CD4-positive, alpha-beta T cell (primary cell): ENCODE measurements at regions not wholly inside any gene's neighbourhood (a gene's known extent, or its start where the extent isn't known, plus 50 kb on each side); places are given as distances from the start of the nearest gene placed in this dataset.

Experiments used
- ATAC-seq: fragments of 200-7000 bp; cut with Tn5 transposase; one replicate; pipeline ENCODE4 v1.10.0; 2022; ENCODE audit warnings: mild to moderate bottlenecking; ENCODE audit not compliant: poor library complexity
- CTCF ChIA-PET: fragments of 350-600 bp; sonication (Branson Sonifier 250); formaldehyde crosslinking; loops from one replicate; lab custom pipeline; 2021; ENCODE audit warnings: antibody characterized with exemption, inconsistent platforms; lab: Charles Lee
- POLR2A ChIA-PET: fragments of 350-600 bp; sonication (Branson Sonifier 250); formaldehyde crosslinking; loops from one replicate; lab custom pipeline; 2021; ENCODE audit warnings: antibody characterized with exemption, inconsistent platforms; lab: Charles Lee
- DNase-seq, 14 experiments: peaks; one replicate each; pipeline ENCODE4 v3.0.0-alpha.2; 2013 to 2020; ENCODE audit warnings: mixed read lengths in 2 of 14
- H3K27ac ChIP-seq, 2 donors: one replicate each; pipeline versions ENCODE4 v1.5.1 to v1.7.0; 2013; ENCODE audit warnings: low read length in 2 of 2, low read depth in 1 of 2, mild to moderate bottlenecking in 1 of 2
- H3K27me3 ChIP-seq, 2 experiments: 1 replicate in 1 of 2; 2 replicates in 1 of 2; pipeline versions ENCODE4 v1.6.1 to v1.7.0; 2013; ENCODE audit warnings: low read length in 2 of 2, control low read depth in 1 of 2, mild to moderate bottlenecking in 1 of 2, moderate library complexity in 1 of 2; ENCODE audit not compliant: insufficient read depth in 2 of 2, control insufficient read depth in 1 of 2
- H3K36me3 ChIP-seq: one replicate; pipeline ENCODE4 v1.6.1; 2013; ENCODE audit warnings: low read length, control low read depth; ENCODE audit not compliant: insufficient read depth
- H3K4me1 ChIP-seq: one replicate; pipeline ENCODE4 v1.6.1; 2013; ENCODE audit warnings: low read length, control low read depth; ENCODE audit not compliant: insufficient read depth
- H3K4me3 ChIP-seq: one replicate; pipeline ENCODE4 v1.5.1; 2013; ENCODE audit warnings: mild to moderate bottlenecking, low read length, moderate library complexity
- H3K9me3 ChIP-seq, 2 experiments: 1 replicate in 1 of 2; 2 replicates in 1 of 2; pipeline versions ENCODE4 v1.6.1 to v1.7.0; 2013; ENCODE audit warnings: low read length in 2 of 2, mild to moderate bottlenecking in 2 of 2, control low read depth in 1 of 2, moderate library complexity in 1 of 2; ENCODE audit not compliant: control insufficient read depth in 1 of 2, insufficient read depth in 1 of 2
- H3K27ac Mint-ChIP-seq: one replicate; pipeline ENCODE4 v1.8.0; 2020; ENCODE audit warnings: mixed read lengths
- H3K27me3 Mint-ChIP-seq: one replicate; pipeline ENCODE4 v1.8.0; 2021; ENCODE audit warnings: mixed read lengths
- H3K36me3 Mint-ChIP-seq: one replicate; pipeline ENCODE4 v1.8.0; 2021; ENCODE audit warnings: low read depth, mixed read lengths
- H3K4me1 Mint-ChIP-seq: one replicate; pipeline ENCODE4 v1.8.0; 2021; ENCODE audit warnings: low read depth, mixed read lengths
- H3K4me3 Mint-ChIP-seq: one replicate; pipeline ENCODE4 v1.8.0; 2020; ENCODE audit warnings: mild to moderate bottlenecking, mixed read lengths
- H3K9me3 Mint-ChIP-seq: one replicate; pipeline ENCODE4 v1.8.0; 2020; ENCODE audit warnings: mixed read lengths
- CTCF ChIP-seq: fragments of 200-600 bp; IDR thresholded peaks from one replicate; pipeline ENCODE4 v1.8.0; 2022; ENCODE audit warnings: antibody characterized with exemption, mild to moderate bottlenecking
- intact Hi-C, 2 experiments: fragments of 100-400 bp; cut with DNase I in 1 of 2; cut with micrococcal nuclease in 1 of 2; formaldehyde crosslinking; loops; one replicate each; pipeline versions ENCODE4 v1.15.1 to v1.9.0; 2023 to 2025; cut with DNase I, micrococcal nuclease

DNA sequence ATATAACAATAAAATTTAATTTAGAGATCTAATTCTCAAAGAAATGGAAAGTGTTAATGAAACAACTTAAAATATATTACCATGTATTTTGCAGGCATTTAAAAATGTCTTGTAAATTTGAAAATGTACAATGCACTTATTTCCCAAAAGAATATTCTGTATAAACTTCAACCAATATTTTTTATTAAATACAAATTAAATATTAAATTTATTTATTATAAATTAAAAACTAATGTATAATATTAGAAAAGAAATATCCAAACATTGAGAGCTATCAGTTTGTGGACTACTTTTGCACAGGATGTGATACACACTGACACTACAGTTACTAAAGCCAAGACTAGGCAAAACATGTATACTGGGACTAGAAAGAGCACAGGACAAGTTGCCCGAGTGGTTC is 707.0 kb upstream of the NRSN1 start:
- POLR2A ChIA-PET = no interaction called here
- Histone ChIP-seq H3K27ac (no peak overlapping the region), H3K27me3 (no peaks in the 10 kb centered on the region), H3K36me3 (no peaks in the 10 kb centered on the region), H3K9me3 (peaks cover 0 to 4% of the 10 kb centered on the region in 2 experiments), H3K4me3 (no peak overlapping the region), H3K4me1 (no peaks in the 10 kb centered on the region)
- TF ChIP-seq CTCF = no peak
- H3K4me3 Mint-ChIP-seq = no peak overlapping the region
- H3K27me3 Mint-ChIP-seq = no peaks in the 10 kb centered on the region
- no peaks in the 10 kb centered on the region for H3K9me3 Mint-ChIP-seq
- no peaks in the 10 kb centered on the region for H3K36me3 Mint-ChIP-seq
- intact Hi-C loops = no loop called here
- ATAC-seq (no peak), DNase-seq (no peak)
- no peaks in the 10 kb centered on the region for H3K4me1 Mint-ChIP-seq
- no peak overlapping the region for H3K27ac Mint-ChIP-seq
- CTCF ChIA-PET = no interaction called here

GRCh38 chr6:23420659-23421350 is 705.2 kb upstream of the NRSN1 start:
- ATAC-seq (no peak), DNase-seq (no peak)
- H3K4me3 Mint-ChIP-seq = no peak overlapping the region
- no peak overlapping the region for H3K4me3 ChIP-seq
- H3K27ac Mint-ChIP-seq = no peak overlapping the region
- no peaks in the 10 kb centered on the region for H3K27me3 ChIP-seq
- POLR2A ChIA-PET = no interaction called here
- H3K27ac ChIP-seq = no peak overlapping the region
- H3K36me3 ChIP-seq = no peaks in the 10 kb centered on the region
- no peaks in the 10 kb centered on the region for H3K27me3 Mint-ChIP-seq
- no peaks in the 10 kb centered on the region for H3K36me3 Mint-ChIP-seq
- no peaks in the 10 kb centered on the region for H3K4me1 Mint-ChIP-seq
- CTCF ChIA-PET = no interaction called here
- H3K9me3 ChIP-seq = peaks cover 0 to 4% of the 10 kb centered on the region in 2 experiments
- no peaks in the 10 kb centered on the region for H3K9me3 Mint-ChIP-seq
- H3K4me1 ChIP-seq = no peaks in the 10 kb centered on the region
- intact Hi-C loops = no loop called here
- TF ChIP-seq CTCF = no peak

DNA sequence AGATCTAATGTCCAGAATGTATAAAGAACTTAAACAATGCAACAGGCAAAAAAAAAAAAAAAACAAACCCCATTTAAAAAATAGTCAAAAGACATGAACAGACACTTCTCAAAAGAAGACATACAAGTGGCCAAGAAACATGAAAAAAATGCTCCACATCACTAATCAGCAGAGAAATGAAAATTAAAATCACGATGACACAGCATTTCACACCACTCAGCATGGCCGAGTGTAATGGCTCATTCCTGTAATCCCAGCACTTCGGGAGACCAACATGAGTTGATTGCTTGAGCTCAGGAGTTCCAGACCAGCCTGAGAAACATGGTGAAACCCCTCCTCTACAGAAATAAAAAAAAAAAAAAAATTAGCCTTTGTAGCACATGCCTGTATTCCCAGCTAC is 701.4 kb upstream of the NRSN1 start:
- ATAC-seq (no peak), DNase-seq (no peak)
- Histone ChIP-seq H3K4me3 (no peak overlapping the region), H3K9me3 (peaks cover 0 to 4% of the 10 kb centered on the region in 2 experiments), H3K36me3 (no peaks in the 10 kb centered on the region), H3K27ac (no peak overlapping the region), H3K27me3 (no peaks in the 10 kb centered on the region), H3K4me1 (no peaks in the 10 kb centered on the region)
- Mint-ChIP-seq H3K9me3 (peaks cover 8% of the 10 kb centered on the region), H3K27me3 (no peaks in the 10 kb centered on the region), H3K4me1 (no peaks in the 10 kb centered on the region), H3K4me3 (no peak overlapping the region), H3K27ac (no peak overlapping the region), H3K36me3 (no peaks in the 10 kb centered on the region)
- intact Hi-C loops = no loop called here
- no peak for TF ChIP-seq CTCF
- POLR2A ChIA-PET = no interaction called here
- CTCF ChIA-PET = no interaction called here
